GM21717 (cell line): ENCODE measurements at regions not wholly inside any gene's neighbourhood (a gene's known extent, or its start where the extent isn't known, plus 50 kb on each side); places are given as distances from the start of the nearest gene placed in this dataset.
"Not testable (repeated sequence)": the region's sequence is repeated elsewhere in the genome, so short reads cannot be mapped to it uniquely, and the experiment has no call there.

Experiments
- ATAC-seq: cut with Tn5 transposase; IDR thresholded peaks from one replicate; pipeline ENCODE4 v1.9.1; 2021; ENCODE audit warnings: mild to moderate bottlenecking, moderate library complexity; ENCODE audit not compliant: unreplicated experiment

GRCh38 chr6:144528743-144529425 lies 243.7 kb downstream of the UTRN start:
- ATAC-seq = no peak

DNA sequence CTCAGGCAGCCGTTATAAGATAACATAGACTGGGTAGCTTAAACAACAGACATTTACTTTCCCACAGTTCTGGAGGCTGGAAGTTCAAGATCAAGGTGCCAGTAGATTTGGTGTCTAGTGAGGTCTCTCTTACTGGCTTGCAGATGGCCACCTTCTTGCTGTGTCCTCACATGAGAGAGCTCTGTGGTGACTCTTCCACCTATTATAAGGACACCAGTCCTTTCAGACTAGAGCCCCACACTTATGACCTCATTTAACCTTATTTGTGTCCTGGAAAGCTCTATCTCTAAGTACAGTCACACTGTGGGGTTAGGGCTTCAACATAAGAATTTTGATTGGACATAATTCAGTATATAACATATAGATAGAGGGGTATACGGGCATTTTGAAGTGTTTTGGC lies 245.0 kb downstream of the UTRN start:
- ATAC-seq = no peak

DNA sequence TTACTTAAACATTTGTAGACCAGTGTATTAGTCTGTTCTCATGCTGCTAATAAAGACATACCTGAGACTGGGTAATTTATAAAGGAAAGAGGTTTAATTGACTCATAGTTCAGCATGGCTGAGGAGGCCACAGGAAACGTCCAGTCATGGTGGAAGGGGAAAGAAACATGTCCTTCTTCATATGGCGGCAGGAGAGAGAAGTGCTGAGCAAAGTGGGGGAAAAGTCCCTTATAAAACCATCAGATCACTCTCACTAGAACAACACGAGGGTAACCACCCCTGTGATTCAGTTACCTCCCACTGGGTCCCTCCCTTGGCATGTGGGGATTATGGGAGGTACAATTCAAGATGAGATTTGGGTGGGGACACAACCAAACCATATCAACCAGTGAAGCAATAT lies 247.1 kb downstream of the UTRN start:
- not testable (repeated sequence) for ATAC-seq

- ATAC-seq = no peak
These were observed 249.0 kb downstream of the UTRN start for GRCh38 chr6:144534180-144534579.

- no peak for ATAC-seq
These were observed 250.5 kb downstream of the UTRN start for GRCh38 chr6:144535630-144536029.

- no peak for ATAC-seq
These were observed 250.9 kb downstream of the UTRN start for GRCh38 chr6:144536079-144536478.

- no peak for ATAC-seq
These were observed 258.1 kb downstream of the UTRN start for GRCh38 chr6:144543006-144543871.

GRCh38 chr6:144544266-144544830 lies 259.2 kb downstream of the UTRN start:
- no peak for ATAC-seq

DNA sequence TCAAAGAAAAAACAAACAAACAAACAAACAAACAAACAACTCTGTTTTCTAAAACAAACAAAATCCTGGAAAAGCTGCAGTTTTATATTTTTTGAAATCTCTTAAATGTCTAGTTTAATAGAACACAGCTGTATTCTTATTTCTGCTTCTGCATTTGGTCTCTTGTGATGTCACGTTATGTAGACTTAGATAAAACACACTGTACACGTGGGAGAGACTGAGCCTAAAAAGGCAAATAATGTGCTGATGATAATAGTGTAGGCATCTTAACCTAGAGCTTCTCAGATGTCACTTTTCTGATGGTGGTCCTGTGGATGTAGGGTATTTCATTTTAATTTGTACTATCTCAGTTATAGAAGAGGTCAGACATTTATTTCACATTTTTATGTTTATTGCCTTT lies 261.7 kb downstream of the UTRN start:
- ATAC-seq = no peak

GRCh38 chr6:144547409-144547808 lies 262.3 kb downstream of the UTRN start:
- no peak for ATAC-seq

DNA sequence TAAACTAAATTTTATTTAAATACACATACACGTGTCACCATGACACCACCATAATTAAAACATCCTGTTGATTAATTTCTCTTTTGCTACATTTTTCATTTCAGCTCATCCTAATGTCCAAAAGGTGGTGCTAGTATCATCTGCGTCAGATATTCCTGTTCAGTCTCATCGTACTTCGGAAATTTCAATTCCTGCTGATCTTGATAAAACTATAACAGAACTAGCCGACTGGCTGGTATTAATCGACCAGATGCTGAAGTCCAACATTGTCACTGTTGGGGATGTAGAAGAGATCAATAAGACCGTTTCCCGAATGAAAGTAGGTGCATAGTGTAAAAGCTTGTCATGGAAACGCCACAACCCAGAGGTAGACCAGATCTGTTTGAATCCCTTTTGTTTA lies 263.4 kb downstream of the UTRN start:
- no peak for ATAC-seq

- ATAC-seq = no peak
These were observed 265.0 kb downstream of the UTRN start for GRCh38 chr6:144549837-144550747.

- no peak for ATAC-seq
These were observed 266.2 kb downstream of the UTRN start for GRCh38 chr6:144551339-144551738.

DNA sequence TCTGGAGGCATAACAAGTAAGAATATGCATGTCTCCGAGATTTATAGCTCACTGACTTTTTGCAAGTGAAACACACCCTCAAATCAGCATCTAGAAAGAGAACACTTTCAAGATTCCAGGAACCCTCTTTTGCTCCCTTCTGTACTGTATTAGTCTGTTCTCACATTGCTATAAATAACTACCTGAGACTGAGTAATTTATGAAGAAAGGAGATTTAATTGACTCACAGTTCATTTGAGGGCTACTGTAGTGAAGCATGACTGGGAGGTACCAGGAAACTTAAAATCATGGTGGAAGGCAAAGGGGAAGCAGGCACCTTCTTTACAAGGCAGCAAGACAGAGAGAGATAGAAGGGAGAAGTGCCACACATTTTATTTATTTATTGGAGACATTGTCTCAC lies 269.9 kb downstream of the UTRN start:
- no peak for ATAC-seq

- no peak for ATAC-seq
These were observed 274.9 kb downstream of the UTRN start for GRCh38 chr6:144559865-144560593.

DNA sequence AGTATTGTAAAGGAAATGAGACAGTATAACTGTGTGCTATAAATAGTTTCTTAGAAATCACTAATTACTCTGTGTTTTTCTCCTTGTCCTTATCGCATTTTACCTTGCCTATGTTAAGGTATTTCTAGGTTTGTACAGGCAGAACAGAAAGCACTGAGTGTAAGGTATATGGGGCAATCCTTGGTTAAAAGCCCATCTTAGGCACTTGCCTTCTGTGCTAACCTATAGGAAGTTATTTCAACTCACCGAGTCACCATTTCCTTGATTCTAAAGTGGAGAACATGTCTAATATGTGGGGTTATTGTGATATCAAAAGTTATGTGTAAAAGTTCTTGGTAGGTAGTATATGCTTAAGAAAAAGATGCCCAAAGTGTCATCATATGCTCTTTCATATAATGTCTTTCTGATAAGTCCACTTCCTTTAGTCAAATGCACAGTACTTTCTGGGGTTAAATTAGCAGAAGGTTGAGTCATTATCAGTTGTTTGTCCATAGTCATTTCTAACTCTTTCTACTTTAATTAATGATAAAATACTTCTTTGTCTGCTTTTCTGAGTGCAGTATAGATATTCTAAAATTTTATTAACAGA lies 276.4 kb downstream of the UTRN start:
- no peak for ATAC-seq

DNA sequence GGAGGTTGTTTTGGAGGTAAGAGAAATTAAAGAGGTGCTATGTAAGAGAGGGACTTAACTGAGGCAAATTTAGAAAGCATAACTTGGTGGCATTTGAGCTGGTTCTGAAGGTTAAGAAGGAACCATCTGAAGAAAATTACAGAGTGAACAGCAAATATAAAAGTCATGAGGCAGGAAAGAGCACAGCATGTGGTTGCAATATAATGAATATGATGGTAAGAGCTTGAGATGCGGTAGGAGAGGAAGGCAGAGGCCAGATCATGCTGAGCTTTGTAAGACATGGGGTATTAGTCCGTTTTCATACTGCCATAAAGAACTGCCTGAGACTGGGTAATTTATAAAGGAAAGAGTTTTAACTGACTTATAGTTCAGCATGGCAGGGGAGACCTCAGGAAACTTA lies 279.1 kb downstream of the UTRN start:
- ATAC-seq = no peak

GRCh38 chr6:144566868-144567615 lies 281.9 kb downstream of the UTRN start:
- no peak for ATAC-seq

DNA sequence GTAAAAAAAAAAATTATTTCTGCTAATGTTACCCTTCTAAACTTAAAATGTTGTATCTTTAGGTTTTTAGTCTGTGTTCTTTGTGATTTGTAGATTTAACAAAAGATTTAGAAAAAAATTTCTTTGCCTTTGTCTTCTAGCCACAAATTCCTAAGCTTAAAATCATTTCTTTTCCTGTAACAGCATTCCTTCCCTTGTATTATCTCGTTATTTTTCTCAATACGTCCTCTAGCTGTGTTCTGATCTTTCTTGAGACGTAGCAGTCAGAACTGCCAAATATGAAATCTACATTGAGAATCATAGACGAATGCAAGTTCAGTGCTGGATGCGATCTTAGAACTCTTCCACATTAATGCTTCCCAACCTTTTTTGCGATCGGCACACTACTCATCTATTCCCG lies 283.1 kb downstream of the UTRN start:
- no peak for ATAC-seq
